ENCODE measurements at regions not wholly inside any gene's neighbourhood (a gene's known extent, or its start where the extent isn't known, plus 50 kb on each side); places are given as distances from the start of the nearest gene placed in this dataset.

DNA sequence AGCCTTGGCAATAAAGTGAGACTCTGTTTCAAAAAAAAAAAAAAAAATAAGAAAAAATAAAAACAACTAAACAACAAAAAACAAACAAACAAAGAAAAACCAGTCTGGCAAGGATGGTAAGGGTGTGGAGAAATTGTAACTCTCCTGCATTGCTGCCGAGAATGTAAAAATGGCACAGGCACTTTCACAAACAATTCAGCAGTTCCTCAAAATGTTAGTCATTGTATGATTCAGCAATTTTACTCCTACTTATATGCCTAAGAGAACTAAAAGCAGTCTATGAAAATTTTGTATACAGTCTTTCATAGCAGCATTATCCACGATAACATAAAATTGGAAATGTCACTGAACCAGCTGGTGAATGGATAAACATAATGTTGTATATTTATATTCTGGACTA is 280.4 kb downstream of the CDH9 start:
- H3K27me3 ChIP-seq (ENCODE audit: insufficient read depth, low read depth, severe bottlenecking) = no peaks in the 10 kb centered on the region
- DNase-seq = no peak
- no peak overlapping the region for H3K27ac ChIP-seq
- H3K4me3 ChIP-seq (ENCODE audit: low read depth, low read length) = no peak overlapping the region
- no peaks in the 10 kb centered on the region for H3K9me3 ChIP-seq (ENCODE audit: severe bottlenecking)
- H3K36me3 ChIP-seq = no peaks in the 10 kb centered on the region
- TF ChIP-seq, protein P1, sequence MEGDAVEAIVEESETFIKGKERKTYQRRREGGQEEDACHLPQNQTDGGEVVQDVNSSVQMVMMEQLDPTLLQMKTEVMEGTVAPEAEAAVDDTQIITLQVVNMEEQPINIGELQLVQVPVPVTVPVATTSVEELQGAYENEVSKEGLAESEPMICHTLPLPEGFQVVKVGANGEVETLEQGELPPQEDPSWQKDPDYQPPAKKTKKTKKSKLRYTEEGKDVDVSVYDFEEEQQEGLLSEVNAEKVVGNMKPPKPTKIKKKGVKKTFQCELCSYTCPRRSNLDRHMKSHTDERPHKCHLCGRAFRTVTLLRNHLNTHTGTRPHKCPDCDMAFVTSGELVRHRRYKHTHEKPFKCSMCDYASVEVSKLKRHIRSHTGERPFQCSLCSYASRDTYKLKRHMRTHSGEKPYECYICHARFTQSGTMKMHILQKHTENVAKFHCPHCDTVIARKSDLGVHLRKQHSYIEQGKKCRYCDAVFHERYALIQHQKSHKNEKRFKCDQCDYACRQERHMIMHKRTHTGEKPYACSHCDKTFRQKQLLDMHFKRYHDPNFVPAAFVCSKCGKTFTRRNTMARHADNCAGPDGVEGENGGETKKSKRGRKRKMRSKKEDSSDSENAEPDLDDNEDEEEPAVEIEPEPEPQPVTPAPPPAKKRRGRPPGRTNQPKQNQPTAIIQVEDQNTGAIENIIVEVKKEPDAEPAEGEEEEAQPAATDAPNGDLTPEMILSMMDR (IDR thresholded peaks at IDR 0.05; ENCODE audit: low read depth, low read length) = no peak

- DNase-seq = no peak
These were observed 288.6 kb downstream of the CDH9 start for GRCh38 chr5:26749829-26750228.

GRCh38 chr5:26740182-26740581 is 298.2 kb downstream of the CDH9 start:
- DNase-seq = no peak
- Histone ChIP-seq H3K9me3 (ENCODE audit: severe bottlenecking) (no peaks in the 10 kb centered on the region), H3K27ac (no peak overlapping the region), H3K27me3 (ENCODE audit: insufficient read depth, low read depth, severe bottlenecking) (no peaks in the 10 kb centered on the region), H3K36me3 (no peaks in the 10 kb centered on the region), H3K4me3 (ENCODE audit: low read depth, low read length) (no peak overlapping the region)
- TF ChIP-seq, protein P1 (IDR thresholded peaks at IDR 0.05; ENCODE audit: low read depth, low read length) = no peak

More at GRCh38 chr5:26749829-26750228, 288.6 kb downstream of the CDH9 start:
- Histone ChIP-seq H3K9me3 (ENCODE audit: severe bottlenecking) (no peaks in the 10 kb centered on the region), H3K4me3 (ENCODE audit: low read depth, low read length) (no peak overlapping the region), H3K27me3 (ENCODE audit: insufficient read depth, low read depth, severe bottlenecking) (no peaks in the 10 kb centered on the region), H3K27ac (no peak overlapping the region), H3K36me3 (no peaks in the 10 kb centered on the region)
- TF ChIP-seq, protein P1 (IDR thresholded peaks at IDR 0.05; ENCODE audit: low read depth, low read length) = no peak

- Histone ChIP-seq H3K27me3 (ENCODE audit: insufficient read depth, low read depth, severe bottlenecking) (no peaks in the 10 kb centered on the region), H3K27ac (no peak overlapping the region), H3K9me3 (ENCODE audit: severe bottlenecking) (no peaks in the 10 kb centered on the region), H3K4me3 (ENCODE audit: low read depth, low read length) (no peak overlapping the region), H3K36me3 (no peaks in the 10 kb centered on the region)
- TF ChIP-seq, protein P1 (IDR thresholded peaks at IDR 0.05; ENCODE audit: low read depth, low read length) = no peak
- no peak for DNase-seq
These were observed 300.8 kb downstream of the CDH9 start for GRCh38 chr5:26737348-26738265.

- Histone ChIP-seq H3K36me3 (no peaks in the 10 kb centered on the region), H3K4me3 (ENCODE audit: low read depth, low read length) (no peak overlapping the region), H3K9me3 (ENCODE audit: severe bottlenecking) (no peaks in the 10 kb centered on the region), H3K27me3 (ENCODE audit: insufficient read depth, low read depth, severe bottlenecking) (no peaks in the 10 kb centered on the region), H3K27ac (no peak overlapping the region)
- DNase-seq = no peak
- TF ChIP-seq, protein P1 (IDR thresholded peaks at IDR 0.05; ENCODE audit: low read depth, low read length) = no peak
These were observed 310.5 kb downstream of the CDH9 start for GRCh38 chr5:26727916-26728315.
